A549 (cell line): ENCODE measurements at regions not wholly inside any gene's neighbourhood (a gene's known extent, or its start where the extent isn't known, plus 50 kb on each side); places are given as distances from the start of the nearest gene placed in this dataset.

Experiments used
- ATAC-seq, 2 experiments: fragments of 200-7000 bp in 1 of 2; fragments of >200 bp in 1 of 2; cut with Nextera tagmentation in 1 of 2; cut with Tn5 transposase in 1 of 2; 3 replicates each; pipeline versions ENCODE4 v1.8.0 to v1.9.1; 2018 to 2020; ENCODE audit warnings: mild to moderate bottlenecking in 1 of 2, moderate library complexity in 1 of 2
- CTCF ChIA-PET: fragments of 300-600 bp; sonication (Branson Sonifier 250); formaldehyde crosslinking; extraction: SDS; loops from one replicate; lab custom pipeline; 2021; ENCODE audit warnings: antibody characterized with exemption, inconsistent platforms; lab: Yijun Ruan, JAX
- POLR2A ChIA-PET: fragments of 350-600 bp; formaldehyde crosslinking; extraction: SDS; loops from one replicate; lab custom pipeline; 2021; ENCODE audit warnings: antibody characterized with exemption, inconsistent platforms; lab: Yijun Ruan, JAX
- DNase-seq, 2 experiments: peaks; one replicate each; pipeline versions ENCODE4 v3.0.0 to v3.0.0-alpha.2; 2011 to 2016; ENCODE audit warnings: low read depth in 1 of 2, low spot score in 1 of 2
- FAIRE-seq: peaks from 2 replicates; lab custom pipeline; 2011; peaks lifted over from hg19 to GRCh38; lab: Jason Lieb, UNC
- H3K27ac ChIP-seq, 2 experiments: fragments of >200 bp; sonication (Bioruptor Twin); formaldehyde crosslinking; 3 replicates each; pipeline ENCODE4 v1.5.1; 2016 to 2017
- H3K4me1 ChIP-seq: fragments of >200 bp; sonication (Bioruptor Twin); formaldehyde crosslinking; 3 replicates; pipeline ENCODE4 v1.6.1; 2016
- H3K4me2 ChIP-seq: fragments of >200 bp; sonication (Bioruptor Twin); formaldehyde crosslinking; 3 replicates; pipeline ENCODE4 v1.6.1; 2016
- H3K4me3 ChIP-seq: fragments of >200 bp; sonication (Bioruptor Twin); formaldehyde crosslinking; 3 replicates; pipeline ENCODE4 v1.5.1; 2016
- H3K9me3 ChIP-seq: fragments of >200 bp; sonication (Bioruptor Twin); formaldehyde crosslinking; 3 replicates; pipeline ENCODE4 v1.6.1; 2016
- BCL3 ChIP-seq: fragments of >200 bp; sonication (Bioruptor Twin); formaldehyde crosslinking; IDR thresholded peaks from 3 replicates; pipeline ENCODE4 v1.6.1; 2016
- CHD4 ChIP-seq: fragments of 200-600 bp; sonication (generic); IDR thresholded peaks from 2 replicates; pipeline ENCODE4 v1.6.1; 2016; ENCODE audit warnings: antibody characterized with exemption, mild to moderate bottlenecking, borderline replicate concordance
- E2F6 ChIP-seq: IDR thresholded peaks from 2 replicates; pipeline ENCODE4 v1.6.1; 2012; ENCODE audit warnings: low read depth, borderline replicate concordance
- ELK1 ChIP-seq: fragments of 150-350 bp; IDR thresholded peaks from 2 replicates; pipeline ENCODE4 v1.6.1; 2014; ENCODE audit warnings: low read depth, mild to moderate bottlenecking, low read length
- HDAC2 ChIP-seq: fragments of 200-600 bp; sonication (generic); IDR thresholded peaks from 2 replicates; pipeline ENCODE4 v1.6.1; 2016
- HMGXB4 ChIP-seq: fragments of 250-450 bp; sonication (Bioruptor Pico); IDR thresholded peaks from 2 replicates; pipeline ENCODE4 v1.5.0; 2021; ENCODE audit warnings: mild to moderate bottlenecking, moderate library complexity, borderline replicate concordance
- HOXB13 ChIP-seq: fragments of 250-450 bp; sonication (Bioruptor Pico); IDR thresholded peaks from 2 replicates; pipeline ENCODE4 v1.5.0; 2020; ENCODE audit warnings: low read depth, mild to moderate bottlenecking, moderate library complexity
- JUNB ChIP-seq: fragments of >200 bp; sonication (Bioruptor Twin); formaldehyde crosslinking; IDR thresholded peaks from 2 replicates; pipeline ENCODE4 v1.6.1; 2016
- MAX ChIP-seq: IDR thresholded peaks from 2 replicates; pipeline ENCODE4 v1.6.1; 2012
- NPAS2 ChIP-seq: fragments of 250-450 bp; sonication (Bioruptor Pico); IDR thresholded peaks from 2 replicates; pipeline ENCODE4 v1.8.0; 2022; ENCODE audit warnings: mild to moderate bottlenecking, moderate library complexity, borderline replicate concordance
- POLR2A ChIP-seq: IDR thresholded peaks from 2 replicates; pipeline ENCODE4 v1.6.1; 2012; ENCODE audit warnings: mild to moderate bottlenecking, low read length
- POLR2AphosphoS2 ChIP-seq: conservative IDR thresholded peaks from 2 replicates; pipeline ENCODE4 v1.6.1; 2012; ENCODE audit warnings: low read length, improper control_type of control experiment, inconsistent platforms
- RAD21 ChIP-seq, 2 experiments: fragments of >200 bp in 1 of 2; sonication (Bioruptor Twin) in 1 of 2; formaldehyde crosslinking in 1 of 2; IDR thresholded peaks in 1 of 2; conservative IDR thresholded peaks in 1 of 2; 2 replicates in 1 of 2; 3 replicates in 1 of 2; pipeline ENCODE4 v1.6.1; 2012 to 2018; ENCODE audit warnings: inconsistent platforms in 1 of 2
- RCOR1 ChIP-seq: fragments of 150-350 bp; IDR thresholded peaks from 2 replicates; pipeline ENCODE4 v1.6.1; 2014; ENCODE audit warnings: antibody characterized with exemption, low read length, low read depth
- REST ChIP-seq: fragments of 200-600 bp; sonication (generic); IDR thresholded peaks from 2 replicates; pipeline ENCODE4 v1.6.1; 2016; ENCODE audit warnings: antibody characterized with exemption, mild to moderate bottlenecking, moderate library complexity
- ZNF302 ChIP-seq: fragments of 250-450 bp; sonication (Bioruptor Pico); IDR thresholded peaks from 2 replicates; pipeline ENCODE4 v1.9.0; 2021; ENCODE audit warnings: inconsistent platforms, mild to moderate bottlenecking, moderate library complexity
- WGBS: methylation state at CpG from one replicate; pipeline ENCODE4 v1.1.6; 2017; ENCODE audit errors: missing lambda C conversion rate; 5-methylcytosine and 5-hydroxymethylcytosine counted together

- CTCF ChIA-PET, result no interaction called here
- Histone ChIP-seq H3K4me2 (no peak overlapping the region), H3K9me3 (no peaks in the 10 kb centered on the region), H3K27ac (no peak overlapping the region), H3K4me3 (no peak overlapping the region), H3K4me1 (no peaks in the 10 kb centered on the region)
- FAIRE-seq (no peak), DNase-seq (no peak), ATAC-seq (no peak)
- TF ChIP-seq REST, result no peak
- 2% methylated on average over 5 of the region's 15 CpGs for WGBS
- POLR2A ChIA-PET, result no interaction called here
Measured at GRCh38 chr11:134585666-134586610, 173.9 kb upstream of the B3GAT1 start.

- WGBS, result 40% methylated on average over 9 of the region's 14 CpGs
- H3K4me2 ChIP-seq, result no peak overlapping the region
- POLR2A ChIA-PET, result no interaction called here
- H3K27ac ChIP-seq, result no peak overlapping the region
- FAIRE-seq, result no peak
- no peaks in the 10 kb centered on the region for H3K4me1 ChIP-seq
- no peak overlapping the region for H3K4me3 ChIP-seq
- no peaks in the 10 kb centered on the region for H3K9me3 ChIP-seq
- CTCF ChIA-PET, result no interaction called here
- TF ChIP-seq E2F6 (no peak), POLR2AphosphoS2 (no peak), RAD21 (conservative IDR thresholded peaks at IDR 0.05 in 1 of 2, IDR thresholded peaks at IDR 0.05 in 1 of 2) (no peak), BCL3 (no peak), CHD4 (no peak), HDAC2 (no peak), JUNB (no peak), MAX (no peak), HMGXB4 (CRISPR knock-in tag) (no peak), ZNF302 (CRISPR knock-in tag) (no peak), HOXB13 (CRISPR knock-in tag) (no peak), NPAS2 (no peak), ELK1 (no peak), POLR2A (no peak), REST (no peak), RCOR1 (no peak)
- DNase-seq, result no peak
- ATAC-seq, result no peak
Measured at GRCh38 chr11:134584706-134585445, 172.8 kb upstream of the B3GAT1 start.
